ENCODE measurements at regions not wholly inside any gene's neighbourhood (a gene's known extent, or its start where the extent isn't known, plus 50 kb on each side); places are given as distances from the start of the nearest gene placed in this dataset.

DNA sequence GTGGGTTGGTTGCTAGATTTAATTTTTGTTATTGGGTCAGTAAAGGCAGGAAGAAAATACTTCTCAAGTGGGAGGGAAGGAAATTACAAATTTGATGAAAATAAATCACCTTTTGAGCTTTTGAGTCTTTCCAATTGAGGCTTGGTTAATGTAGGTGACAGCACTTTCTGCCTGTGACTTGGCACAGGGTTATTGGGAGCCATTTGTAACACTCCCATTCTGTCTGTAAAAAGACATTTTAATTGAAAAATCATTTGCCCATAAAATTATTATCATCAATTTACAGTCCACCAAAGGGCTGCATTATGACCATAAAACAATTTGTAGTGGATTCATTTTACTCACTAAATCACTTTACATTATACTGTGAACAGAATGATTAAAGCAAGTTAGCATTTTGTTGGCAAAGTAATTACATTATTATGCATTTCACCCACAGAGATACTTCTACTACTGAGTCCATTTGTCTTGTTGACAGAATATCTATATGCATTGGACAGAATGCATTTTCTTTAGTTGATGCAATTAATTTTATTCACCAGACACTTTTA lies 974.6 kb downstream of the UQCRFS1 start:
- DNase-seq (ENCODE audit: low read depth, low spot score): no peak
- H3K36me3 ChIP-seq (ENCODE audit: control insufficient read depth in 2 of 2, extremely low read depth in 1 of 2, insufficient read depth in 2 of 2, low read length in 2 of 2): no peaks in the 10 kb centered on the region
- no peak for FAIRE-seq
- H3K4me1 ChIP-seq (ENCODE audit: control insufficient read depth, extremely low read depth, insufficient read depth, low read length): no peaks in the 10 kb centered on the region
- H3K9me1 ChIP-seq (replicated peaks; ENCODE audit: control insufficient read depth, extremely low read depth, insufficient read depth, low read length): no peaks in the 10 kb centered on the region
- no peaks in the 10 kb centered on the region for H4K20me1 ChIP-seq (replicated peaks; ENCODE audit: control insufficient read depth, extremely low read depth, insufficient read depth, low read length)
- H3K4me2 ChIP-seq (ENCODE audit: insufficient read depth, low read length): no peak overlapping the region
- H3K9me3 ChIP-seq (replicated peaks; ENCODE audit: control insufficient read depth, insufficient read depth, low read length): no peaks in the 10 kb centered on the region
- H2AFZ ChIP-seq (ENCODE audit: low read depth, low read length): no peak overlapping the region
- dilution Hi-C loops (cut with MboI; ENCODE audit: extremely low pct_ligation_motif_present, low sequenced_read_pairs): no loop called here
- no peaks in the 10 kb centered on the region for H3K27me3 ChIP-seq (ENCODE audit: control insufficient read depth in 2 of 2, insufficient read depth in 2 of 2, low read length in 2 of 2)
- no peak overlapping the region for H3K4me3 ChIP-seq (replicated peaks in 1 of 3; ENCODE audit: insufficient read depth in 1 of 3, low read depth in 1 of 3, low read length in 3 of 3)
- BruUV-seq (replicated peaks): no TSS peak
- no peak overlapping the region for H3K27ac ChIP-seq (ENCODE audit: insufficient read depth, low read depth, low read length)
- no peak overlapping the region for H3K9ac ChIP-seq (replicated peaks; ENCODE audit: extremely low read depth, insufficient read depth, low read length)
- H3K79me2 ChIP-seq (ENCODE audit: control insufficient read depth, insufficient read depth, low read length): no peaks in the 10 kb centered on the region
- TF ChIP-seq EZH2 (IDR thresholded peaks at IDR 0.05; ENCODE audit: borderline replicate concordance, low read depth, low read length, severe bottlenecking): no peak
- no peak for TF ChIP-seq MYC (IDR thresholded peaks at IDR 0.05; ENCODE audit: low read depth, low read length)
- no peak for TF ChIP-seq FOS (IDR thresholded peaks at IDR 0.05; ENCODE audit: borderline replicate concordance, insufficient read depth, low read length)
- no peak for TF ChIP-seq POLR2A (IDR thresholded peaks at IDR 0.05; ENCODE audit: low read depth, low read length)
- TF ChIP-seq, protein P1, sequence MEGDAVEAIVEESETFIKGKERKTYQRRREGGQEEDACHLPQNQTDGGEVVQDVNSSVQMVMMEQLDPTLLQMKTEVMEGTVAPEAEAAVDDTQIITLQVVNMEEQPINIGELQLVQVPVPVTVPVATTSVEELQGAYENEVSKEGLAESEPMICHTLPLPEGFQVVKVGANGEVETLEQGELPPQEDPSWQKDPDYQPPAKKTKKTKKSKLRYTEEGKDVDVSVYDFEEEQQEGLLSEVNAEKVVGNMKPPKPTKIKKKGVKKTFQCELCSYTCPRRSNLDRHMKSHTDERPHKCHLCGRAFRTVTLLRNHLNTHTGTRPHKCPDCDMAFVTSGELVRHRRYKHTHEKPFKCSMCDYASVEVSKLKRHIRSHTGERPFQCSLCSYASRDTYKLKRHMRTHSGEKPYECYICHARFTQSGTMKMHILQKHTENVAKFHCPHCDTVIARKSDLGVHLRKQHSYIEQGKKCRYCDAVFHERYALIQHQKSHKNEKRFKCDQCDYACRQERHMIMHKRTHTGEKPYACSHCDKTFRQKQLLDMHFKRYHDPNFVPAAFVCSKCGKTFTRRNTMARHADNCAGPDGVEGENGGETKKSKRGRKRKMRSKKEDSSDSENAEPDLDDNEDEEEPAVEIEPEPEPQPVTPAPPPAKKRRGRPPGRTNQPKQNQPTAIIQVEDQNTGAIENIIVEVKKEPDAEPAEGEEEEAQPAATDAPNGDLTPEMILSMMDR (IDR thresholded peaks at IDR 0.05; ENCODE audit: extremely low read depth in 1 of 2, insufficient read depth in 1 of 2, low read depth in 1 of 2, low read length in 2 of 2): no peak
- no peak for TF ChIP-seq GATA2 (IDR thresholded peaks at IDR 0.05; ENCODE audit: insufficient read depth, insufficient read length, low read depth, low read length)
- TF ChIP-seq, protein P2, sequence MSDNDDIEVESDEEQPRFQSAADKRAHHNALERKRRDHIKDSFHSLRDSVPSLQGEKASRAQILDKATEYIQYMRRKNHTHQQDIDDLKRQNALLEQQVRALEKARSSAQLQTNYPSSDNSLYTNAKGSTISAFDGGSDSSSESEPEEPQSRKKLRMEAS (IDR thresholded peaks at IDR 0.05; ENCODE audit: insufficient read depth, insufficient read length): no peak
- TF ChIP-seq JUN (IDR thresholded peaks at IDR 0.05; ENCODE audit: borderline replicate concordance, insufficient read depth, insufficient read length, low read depth): no peak
- TF ChIP-seq POLR2AphosphoS5 (IDR thresholded peaks at IDR 0.05; ENCODE audit: insufficient read depth, low read depth, low read length): no peak
- intact Hi-C loops (cut with micrococcal nuclease): no loop called here
- ChIA-PET POLR2A (no interaction called here), CTCF (no interaction called here)

Data from endothelial cell of umbilical vein (primary cell).